T-cell (primary cell): ENCODE measurements at regions not wholly inside any gene's neighbourhood (a gene's known extent, or its start where the extent isn't known, plus 50 kb on each side); places are given as distances from the start of the nearest gene placed in this dataset.

Experiments
- ATAC-seq, 4 experiments: fragments of 200-7000 bp in 3 of 4; fragments of 150-1000 bp in 1 of 4; cut with Tn5 transposase; replicated peaks in 1 of 4; 1 replicate in 3 of 4; 2 replicates in 1 of 4; pipeline ENCODE4 v1.10.0; 2021; ENCODE audit warnings: moderate library complexity in 3 of 4, mild to moderate bottlenecking in 2 of 4, moderate number of reproducible peaks in 1 of 4
- CTCF ChIA-PET, 2 donors: fragments of 300-600 bp; sonication (Branson Sonifier 250); formaldehyde crosslinking; loops; one replicate each; lab custom pipeline; 2022; ENCODE audit warnings: antibody characterized with exemption in 2 of 2; lab: Charles Lee
- POLR2A ChIA-PET, 2 donors: fragments of 300-600 bp; sonication (Branson Sonifier 250); formaldehyde crosslinking; loops; one replicate each; lab custom pipeline; 2022; ENCODE audit warnings: antibody characterized with exemption in 2 of 2; lab: Charles Lee
- DNase-seq, 35 experiments: peaks; one replicate each; pipeline versions ENCODE4 v3.0.0 to v3.0.0-alpha.2; 2013 to 2023
- H3K27ac ChIP-seq: one replicate; pipeline ENCODE4 v1.5.1; 2013; ENCODE audit warnings: low read length
- H3K27me3 ChIP-seq, 2 experiments: replicated peaks in 1 of 2; 1 replicate in 1 of 2; 2 replicates in 1 of 2; pipeline versions ENCODE4 v1.6.1 to v1.7.0; 2013; ENCODE audit warnings: low read length in 1 of 2, mixed read lengths in 1 of 2; ENCODE audit not compliant: control insufficient read depth in 2 of 2, insufficient read depth in 2 of 2; ENCODE audit errors: extremely low read depth in 1 of 2
- H3K36me3 ChIP-seq, 2 donors: 1 replicate in 1 of 2; 2 replicates in 1 of 2; pipeline versions ENCODE4 v1.6.1 to v1.7.0; 2013; ENCODE audit warnings: low read length in 1 of 2; ENCODE audit not compliant: control insufficient read depth in 2 of 2, insufficient read depth in 1 of 2; ENCODE audit errors: extremely low read depth in 1 of 2
- H3K4me1 ChIP-seq, 2 experiments: 1 replicate in 1 of 2; 2 replicates in 1 of 2; pipeline versions ENCODE4 v1.6.1 to v1.7.0; 2013; ENCODE audit warnings: low read length in 2 of 2, mixed read lengths in 1 of 2; ENCODE audit not compliant: insufficient read depth in 2 of 2, control insufficient read depth in 1 of 2; ENCODE audit errors: extremely low read depth in 1 of 2
- H3K4me3 ChIP-seq, 2 donors: 1 replicate in 1 of 2; 2 replicates in 1 of 2; pipeline versions ENCODE4 v1.5.1 to v1.7.0; 2013; ENCODE audit warnings: mild to moderate bottlenecking in 2 of 2, low read length in 1 of 2, moderate library complexity in 1 of 2; ENCODE audit not compliant: control insufficient read depth in 1 of 2; ENCODE audit errors: extremely low read depth in 1 of 2
- H3K9me3 ChIP-seq: 2 replicates; pipeline ENCODE4 v1.7.0; 2013
- H3K27ac Mint-ChIP-seq, 2 donors: one replicate each; pipeline ENCODE4 v1.8.0; 2020 to 2021; ENCODE audit warnings: mild to moderate bottlenecking in 2 of 2, mixed read lengths in 2 of 2
- H3K27me3 Mint-ChIP-seq, 2 donors: one replicate each; pipeline ENCODE4 v1.8.0; 2021 to 2022; ENCODE audit warnings: mixed read lengths in 2 of 2
- H3K36me3 Mint-ChIP-seq: one replicate; pipeline ENCODE4 v1.8.0; 2021; ENCODE audit warnings: mixed read lengths
- H3K4me1 Mint-ChIP-seq, 3 donors: one replicate each; pipeline ENCODE4 v1.8.0; 2020 to 2022; ENCODE audit warnings: mixed read lengths in 3 of 3, mild to moderate bottlenecking in 1 of 3
- H3K4me3 Mint-ChIP-seq, 3 donors: one replicate each; pipeline ENCODE4 v1.8.0; 2020 to 2022; ENCODE audit warnings: mild to moderate bottlenecking in 3 of 3, mixed read lengths in 3 of 3, moderate library complexity in 3 of 3
- H3K9me3 Mint-ChIP-seq, 3 donors: one replicate each; pipeline ENCODE4 v1.8.0; 2020 to 2022; ENCODE audit warnings: mixed read lengths in 3 of 3
- WGBS: methylation state at CpG from one replicate; pipeline ENCODE4 v1.1.5; 2013; ENCODE audit warnings: missing lambda C conversion rate; ENCODE audit not compliant: insufficient coverage; 5-methylcytosine and 5-hydroxymethylcytosine counted together

DNA sequence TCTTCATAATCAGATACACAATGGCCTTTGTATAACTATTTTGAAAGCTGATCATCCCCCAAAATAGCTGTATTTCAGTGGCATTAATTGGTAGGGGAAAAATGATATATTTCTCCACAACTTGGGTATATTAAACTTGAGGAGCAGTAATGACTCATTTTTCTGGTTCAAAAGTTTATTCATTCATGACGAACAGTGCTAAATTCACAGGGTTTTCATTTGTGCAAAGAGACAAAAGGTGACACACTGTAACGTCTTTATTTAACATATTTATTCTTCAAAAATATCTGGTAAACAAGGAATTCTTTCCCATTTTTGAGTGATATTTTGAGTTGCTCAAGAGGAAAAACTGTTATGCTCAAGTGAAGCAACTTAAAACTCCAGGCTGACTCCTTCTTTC lies 415.5 kb upstream of the SOX5 start:
- POLR2A ChIA-PET, result no interaction called here
- H3K27ac ChIP-seq, result no peak overlapping the region
- DNase-seq, result no peak
- ATAC-seq, result no peak
- Mint-ChIP-seq H3K27ac (no peak overlapping the region), H3K27me3 (no peaks in the 10 kb centered on the region), H3K36me3 (no peaks in the 10 kb centered on the region), H3K9me3 (no peaks in the 10 kb centered on the region), H3K4me1 (no peaks in the 10 kb centered on the region), H3K4me3 (no peak overlapping the region)
- WGBS, result no CpG with 5 or more reads among the region's 2 CpGs
- no peaks in the 10 kb centered on the region for H3K36me3 ChIP-seq
- H3K9me3 ChIP-seq, result no peaks in the 10 kb centered on the region
- no peak overlapping the region for H3K4me3 ChIP-seq
- CTCF ChIA-PET, result no interaction called here
- H3K4me1 ChIP-seq, result no peaks in the 10 kb centered on the region
- no peaks in the 10 kb centered on the region for H3K27me3 ChIP-seq

DNA sequence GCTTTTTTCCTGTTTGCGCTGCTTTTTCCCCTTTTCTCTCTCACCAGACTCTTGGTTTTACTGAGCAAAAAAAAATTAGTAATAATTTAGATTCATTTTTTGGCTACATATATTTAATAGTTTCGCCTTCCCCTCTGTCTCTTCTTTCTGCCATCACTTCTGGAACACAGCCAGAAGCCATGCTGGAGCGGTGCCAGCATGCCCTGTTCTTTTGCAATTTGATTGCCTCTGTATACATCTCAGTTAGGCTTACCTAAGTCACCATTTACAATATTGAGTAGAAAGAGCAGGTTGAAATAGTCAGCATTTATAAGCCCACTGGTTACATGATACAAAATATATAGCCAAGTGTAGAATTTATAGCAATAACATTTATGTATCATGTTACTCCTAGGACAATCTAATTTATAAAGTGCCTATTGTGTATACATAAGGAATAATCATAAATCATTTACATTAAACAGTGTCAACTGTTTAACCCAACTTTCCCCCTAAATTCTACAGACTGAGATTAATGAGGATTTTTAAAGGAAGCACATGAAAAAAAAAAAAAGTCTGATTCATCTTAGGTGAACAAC lies 413.8 kb upstream of the SOX5 start:
- H3K4me1 ChIP-seq, result no peaks in the 10 kb centered on the region
- Mint-ChIP-seq H3K27me3 (no peaks in the 10 kb centered on the region), H3K4me1 (no peaks in the 10 kb centered on the region), H3K27ac (no peak overlapping the region), H3K36me3 (no peaks in the 10 kb centered on the region), H3K4me3 (no peak overlapping the region), H3K9me3 (no peaks in the 10 kb centered on the region)
- H3K36me3 ChIP-seq, result no peaks in the 10 kb centered on the region
- DNase-seq (no peak), ATAC-seq (no peak)
- H3K27me3 ChIP-seq, result no peaks in the 10 kb centered on the region
- H3K27ac ChIP-seq, result no peak overlapping the region
- POLR2A ChIA-PET, result no interaction called here
- H3K4me3 ChIP-seq, result no peak overlapping the region
- CTCF ChIA-PET, result no interaction called here
- no CpG with 5 or more reads among the region's 3 CpGs for WGBS
- no peaks in the 10 kb centered on the region for H3K9me3 ChIP-seq

DNA sequence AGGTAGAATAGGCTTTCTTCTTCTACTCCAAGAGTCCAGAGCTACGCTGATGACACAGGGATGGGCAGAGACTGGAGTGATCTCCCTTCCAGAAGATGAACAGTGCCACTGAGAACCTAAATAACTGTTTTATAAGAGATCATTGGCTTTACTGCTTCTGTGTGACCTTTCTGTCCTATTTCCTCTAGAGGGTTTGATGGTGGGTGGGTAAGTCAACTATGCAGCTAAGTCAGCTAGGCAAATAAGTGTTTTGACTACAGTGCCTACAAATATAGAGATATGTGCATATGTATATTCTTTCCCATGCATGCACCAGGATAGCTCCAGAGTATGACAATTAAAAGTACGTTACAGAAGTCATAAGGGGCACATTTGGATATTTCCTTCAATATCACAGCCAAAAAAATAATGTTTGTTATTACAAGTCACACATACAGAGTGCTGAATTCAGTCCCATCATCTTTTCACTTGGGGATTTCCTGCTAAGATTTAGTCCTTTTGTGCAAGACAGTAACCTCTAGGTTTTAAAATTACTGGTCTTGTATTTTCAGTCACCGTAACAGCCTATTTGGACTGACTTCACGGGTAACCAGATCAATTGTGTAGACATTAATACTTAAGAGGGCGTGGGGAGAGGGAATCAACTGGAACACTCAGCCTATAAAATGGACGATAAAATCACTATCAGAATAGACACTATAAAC lies 412.6 kb upstream of the SOX5 start:
- Histone ChIP-seq H3K4me3 (no peak overlapping the region), H3K27me3 (no peaks in the 10 kb centered on the region), H3K9me3 (no peaks in the 10 kb centered on the region), H3K27ac (no peak overlapping the region), H3K4me1 (no peaks in the 10 kb centered on the region), H3K36me3 (no peaks in the 10 kb centered on the region)
- Mint-ChIP-seq H3K27me3 (no peaks in the 10 kb centered on the region), H3K4me3 (no peak overlapping the region), H3K4me1 (no peaks in the 10 kb centered on the region), H3K36me3 (no peaks in the 10 kb centered on the region), H3K27ac (no peak overlapping the region), H3K9me3 (no peaks in the 10 kb centered on the region)
- DNase-seq, result no peak
- ATAC-seq, result no peak
- no CpG with 5 or more reads among the region's 6 CpGs for WGBS
- ChIA-PET CTCF (interaction anchor here in 1 of 2 donors (0.6 kb wide), 1 partner anchor 923 kb away, joined by 4 read pairs; no protein-coding TSS in a partner anchor), POLR2A (no interaction called here)

DNA sequence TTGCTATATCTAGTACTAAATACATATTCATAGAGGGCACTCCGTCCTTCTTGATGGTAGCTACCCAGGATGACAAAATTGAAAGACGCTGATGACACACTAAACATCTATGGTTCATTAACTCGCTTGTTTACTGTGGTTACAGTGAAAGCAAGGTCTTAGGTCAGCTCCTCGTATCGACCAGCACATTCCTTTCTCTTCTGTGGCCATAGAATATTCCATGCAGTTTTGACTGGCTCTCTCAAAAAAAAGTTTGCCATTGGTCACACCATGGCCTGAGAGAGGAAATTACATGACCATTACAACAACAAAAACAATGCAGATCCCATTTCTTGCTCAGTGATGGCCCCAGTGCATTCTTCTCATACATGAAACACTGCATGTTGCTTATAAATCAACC lies 411.4 kb upstream of the SOX5 start:
- ATAC-seq (no peak), DNase-seq (no peak)
- Histone ChIP-seq H3K36me3 (no peaks in the 10 kb centered on the region), H3K4me1 (no peaks in the 10 kb centered on the region), H3K9me3 (no peaks in the 10 kb centered on the region), H3K27me3 (no peaks in the 10 kb centered on the region), H3K27ac (no peak overlapping the region), H3K4me3 (no peak overlapping the region)
- 58% methylated on average over 3 of the region's 5 CpGs for WGBS
- H3K9me3 Mint-ChIP-seq, result no peaks in the 10 kb centered on the region
- H3K27me3 Mint-ChIP-seq, result no peaks in the 10 kb centered on the region
- ChIA-PET CTCF (no interaction called here), POLR2A (no interaction called here)
- H3K27ac Mint-ChIP-seq, result no peak overlapping the region
- H3K4me1 Mint-ChIP-seq, result no peaks in the 10 kb centered on the region
- H3K4me3 Mint-ChIP-seq, result no peak overlapping the region
- H3K36me3 Mint-ChIP-seq, result no peaks in the 10 kb centered on the region

DNA sequence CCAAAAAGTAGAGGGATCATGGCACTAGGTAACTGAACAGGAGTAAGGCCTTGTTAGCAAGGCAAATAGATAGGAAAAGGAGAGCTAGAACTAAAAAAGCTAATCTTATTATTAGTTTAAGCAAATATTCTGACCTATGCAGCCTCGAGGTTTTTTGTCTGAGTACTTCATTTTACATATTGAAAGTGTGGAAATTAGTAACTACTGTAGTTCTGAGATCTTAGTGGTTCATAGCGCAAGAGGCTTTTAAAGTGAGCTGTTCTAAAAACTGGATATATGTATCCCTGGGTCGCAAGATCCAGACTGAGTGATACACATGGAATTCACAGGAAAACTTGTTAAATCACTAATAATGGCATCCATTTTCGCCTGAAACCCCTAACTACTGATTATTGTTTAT lies 411.0 kb upstream of the SOX5 start:
- no peaks in the 10 kb centered on the region for H3K9me3 ChIP-seq
- no peaks in the 10 kb centered on the region for H3K27me3 ChIP-seq
- no CpG with 5 or more reads among the region's 4 CpGs for WGBS
- no peaks in the 10 kb centered on the region for H3K4me1 ChIP-seq
- no peaks in the 10 kb centered on the region for H3K36me3 ChIP-seq
- POLR2A ChIA-PET, result no interaction called here
- Mint-ChIP-seq H3K36me3 (no peaks in the 10 kb centered on the region), H3K27ac (no peak overlapping the region), H3K9me3 (no peaks in the 10 kb centered on the region), H3K4me3 (no peak overlapping the region), H3K4me1 (no peaks in the 10 kb centered on the region), H3K27me3 (no peaks in the 10 kb centered on the region)
- CTCF ChIA-PET, result no interaction called here
- no peak overlapping the region for H3K27ac ChIP-seq
- ATAC-seq (no peak), DNase-seq (no peak)
- H3K4me3 ChIP-seq, result no peak overlapping the region

DNA sequence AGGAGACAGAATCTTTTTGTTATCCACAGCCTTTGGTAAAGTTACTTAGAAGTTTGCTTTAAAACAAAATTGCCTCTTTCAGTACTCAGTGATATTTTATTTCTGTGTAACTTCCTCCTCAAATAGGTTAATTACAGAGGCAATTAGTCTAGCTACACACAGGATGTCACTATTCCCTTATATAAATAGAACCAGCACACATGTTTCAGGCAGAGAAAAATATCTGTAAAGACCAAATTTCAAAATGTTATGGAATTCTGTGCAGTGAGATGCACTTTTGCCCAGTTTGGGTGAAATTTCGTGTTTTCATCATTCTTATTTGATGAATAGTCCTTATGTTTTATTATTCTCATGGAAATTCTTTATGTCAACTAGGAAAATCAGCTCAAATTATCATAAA lies 410.6 kb upstream of the SOX5 start:
- CTCF ChIA-PET, result no interaction called here

More for the DNA sequence above, 410.6 kb upstream of the SOX5 start:
- Histone ChIP-seq H3K36me3 (no peaks in the 10 kb centered on the region), H3K9me3 (no peaks in the 10 kb centered on the region), H3K4me1 (no peaks in the 10 kb centered on the region), H3K27me3 (no peaks in the 10 kb centered on the region), H3K4me3 (no peak overlapping the region), H3K27ac (no peak overlapping the region)
- Mint-ChIP-seq H3K4me3 (no peak overlapping the region), H3K4me1 (no peaks in the 10 kb centered on the region), H3K27me3 (no peaks in the 10 kb centered on the region), H3K9me3 (no peaks in the 10 kb centered on the region), H3K27ac (no peak overlapping the region), H3K36me3 (no peaks in the 10 kb centered on the region)
- POLR2A ChIA-PET, result no interaction called here
- no peak for DNase-seq
- ATAC-seq, result no peak
- no CpG with 5 or more reads among the region's 1 CpG for WGBS
